GM18508 (cell line): ENCODE measurements at regions not wholly inside any gene's neighbourhood (a gene's known extent, or its start where the extent isn't known, plus 50 kb on each side); places are given as distances from the start of the nearest gene placed in this dataset.
"Not testable (repeated sequence)": the region's sequence is repeated elsewhere in the genome, so short reads cannot be mapped to it uniquely, and the experiment has no call there.

Source experiments
- ATAC-seq: cut with Tn5 transposase; IDR thresholded peaks from one replicate; pipeline ENCODE4 v1.9.1; 2021; ENCODE audit warnings: moderate number of reproducible peaks; ENCODE audit not compliant: insufficient read depth, unreplicated experiment

- ATAC-seq = no peak
Observed at GRCh38 chr6:112626468-112627082, 279.4 kb downstream of the RFPL4B start.

DNA sequence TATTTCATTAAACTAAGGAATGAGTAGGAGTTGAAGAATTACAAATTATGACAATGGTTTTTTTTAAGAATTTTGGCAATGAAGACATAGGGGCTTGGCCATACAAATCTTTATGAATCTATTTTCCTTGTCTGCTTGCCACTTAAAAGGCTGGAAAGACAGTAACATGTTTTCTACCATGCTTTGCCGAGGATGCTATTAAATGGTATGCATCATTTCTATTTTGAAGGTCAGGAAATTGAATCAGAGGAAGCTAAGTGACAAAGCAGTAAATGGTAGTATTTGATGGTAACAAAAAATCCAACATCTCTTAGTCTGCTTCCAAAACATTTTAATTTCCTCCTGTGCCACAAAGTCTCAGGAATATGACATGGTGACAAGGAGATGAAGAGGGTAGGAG lies 287.2 kb downstream of the RFPL4B start:
- no peak for ATAC-seq

DNA sequence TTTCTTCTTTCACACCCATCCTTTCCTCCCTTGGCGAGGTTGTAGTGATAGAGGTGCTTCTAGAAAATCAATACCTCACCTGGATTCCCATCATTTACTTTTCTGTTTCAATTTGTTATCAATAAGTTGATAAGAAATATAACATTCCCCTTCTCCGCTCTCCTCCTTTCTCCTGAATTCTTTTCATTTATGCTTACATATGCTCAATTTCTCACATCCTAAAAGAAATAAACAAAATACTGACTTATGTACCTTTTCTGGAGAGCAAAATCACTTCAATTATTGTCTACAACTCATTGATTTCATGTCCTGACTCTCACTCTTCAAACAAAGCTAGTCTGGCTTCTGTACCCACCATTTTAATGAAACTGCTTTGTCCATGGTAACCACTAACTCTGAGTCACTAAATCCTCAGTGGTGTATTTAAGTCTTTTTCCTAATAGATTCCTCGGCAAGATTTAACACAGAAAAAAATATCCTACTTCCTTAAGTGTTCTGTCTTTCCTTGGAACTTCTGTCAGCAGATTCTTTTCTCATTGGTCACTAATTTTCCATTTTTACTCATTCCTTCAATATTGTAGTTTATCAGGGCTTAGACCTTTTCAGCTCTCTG lies 289.6 kb downstream of the RFPL4B start:
- no peak for ATAC-seq

DNA sequence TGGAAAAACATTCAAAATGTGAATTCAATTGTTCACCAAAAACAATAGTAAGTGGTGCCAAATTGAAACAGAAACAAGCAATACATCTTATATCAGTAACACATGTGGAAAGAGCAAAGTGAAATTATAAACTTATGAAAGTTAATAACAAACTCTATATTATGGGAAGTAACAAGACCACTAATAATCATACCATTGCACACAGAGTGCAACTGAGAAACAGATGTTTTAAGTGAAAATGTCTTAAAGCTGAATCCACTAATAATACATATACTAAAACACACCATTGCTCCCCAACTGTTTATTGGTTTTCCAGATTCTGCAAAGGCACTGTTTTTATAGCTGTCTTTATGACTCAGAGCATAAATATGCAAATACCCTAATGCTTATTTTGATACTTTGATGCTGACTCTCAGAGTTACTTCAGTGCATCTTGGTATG lies 292.3 kb downstream of the RFPL4B start:
- ATAC-seq = no peak

- ATAC-seq = no peak
Observed at GRCh38 chr6:112640891-112641290, 293.8 kb downstream of the RFPL4B start.

- ATAC-seq = no peak
Observed at GRCh38 chr6:112649853-112650252, 302.7 kb downstream of the RFPL4B start.

DNA sequence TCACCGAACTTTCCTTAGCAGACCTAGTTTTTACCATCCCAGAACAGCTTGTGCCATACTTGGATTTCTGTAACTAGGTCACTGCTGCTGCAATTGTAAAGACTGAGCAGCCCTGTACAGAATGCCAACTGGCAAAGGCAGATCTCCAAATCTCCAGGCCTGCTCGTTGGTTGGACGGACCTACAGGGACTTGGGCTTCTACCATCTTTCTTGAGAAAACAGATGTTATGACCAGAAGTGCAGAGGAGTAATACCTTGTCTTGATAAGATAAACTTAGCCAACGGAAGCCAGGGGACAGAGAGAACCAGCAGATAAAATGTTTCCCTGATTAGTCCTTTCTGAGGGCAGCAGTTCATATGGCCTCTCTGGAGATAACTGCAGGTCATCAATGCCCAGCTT lies 304.1 kb downstream of the RFPL4B start:
- no peak for ATAC-seq

- ATAC-seq = no peak
Observed at GRCh38 chr6:112659912-112660311, 312.8 kb downstream of the RFPL4B start.

- ATAC-seq = no peak
Observed at GRCh38 chr6:112660626-112661025, 313.5 kb downstream of the RFPL4B start.

DNA sequence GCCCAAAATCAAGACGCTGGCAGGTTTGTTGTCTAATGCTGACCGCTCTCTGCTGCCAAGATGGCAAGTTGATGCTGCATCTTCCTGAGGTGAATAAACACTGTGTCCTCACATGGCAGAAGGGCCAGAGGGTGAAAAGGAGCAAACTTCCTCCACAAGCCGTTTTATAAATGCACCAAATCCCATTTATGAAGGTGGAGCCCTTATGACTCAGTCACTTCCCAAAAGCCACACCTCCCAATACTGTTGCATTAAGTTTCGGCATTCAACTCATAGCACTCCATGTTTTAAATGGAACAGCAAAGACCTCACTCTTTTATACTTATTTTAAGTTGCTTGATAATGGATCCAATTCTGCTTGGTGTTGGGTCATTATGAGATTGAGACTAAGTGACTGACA lies 316.6 kb downstream of the RFPL4B start:
- no peak for ATAC-seq

GRCh38 chr6:112665114-112665513 lies 318.0 kb downstream of the RFPL4B start:
- no peak for ATAC-seq

DNA sequence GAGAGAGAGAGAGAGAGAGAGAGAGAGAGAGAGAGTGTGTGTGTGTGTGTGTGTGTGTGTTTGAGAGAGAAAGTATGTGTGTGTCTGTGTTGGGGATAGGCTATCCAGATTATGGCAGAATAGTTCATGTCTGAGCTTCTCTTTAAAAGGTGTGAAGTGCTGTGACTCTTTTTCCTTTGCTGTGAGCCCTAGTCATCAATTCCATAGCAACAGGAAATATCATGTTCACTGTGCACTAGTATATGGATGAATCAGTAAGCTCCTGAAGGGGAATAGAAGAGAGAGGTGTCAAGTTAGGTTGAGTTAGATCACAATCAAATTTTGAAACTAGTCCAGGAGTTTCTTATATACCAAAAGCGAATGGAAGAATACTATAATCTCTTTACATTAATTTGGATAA lies 318.7 kb downstream of the RFPL4B start:
- ATAC-seq = no peak

GRCh38 chr6:112667427-112667826 lies 320.3 kb downstream of the RFPL4B start:
- ATAC-seq = no peak

- ATAC-seq = no peak
Observed at GRCh38 chr6:112680091-112680490, 333.0 kb downstream of the RFPL4B start.

- ATAC-seq = no peak
Observed at GRCh38 chr6:112682071-112682470, 334.9 kb downstream of the RFPL4B start.

- ATAC-seq = no peak
Observed at GRCh38 chr6:112683106-112683505, 336.0 kb downstream of the RFPL4B start.

DNA sequence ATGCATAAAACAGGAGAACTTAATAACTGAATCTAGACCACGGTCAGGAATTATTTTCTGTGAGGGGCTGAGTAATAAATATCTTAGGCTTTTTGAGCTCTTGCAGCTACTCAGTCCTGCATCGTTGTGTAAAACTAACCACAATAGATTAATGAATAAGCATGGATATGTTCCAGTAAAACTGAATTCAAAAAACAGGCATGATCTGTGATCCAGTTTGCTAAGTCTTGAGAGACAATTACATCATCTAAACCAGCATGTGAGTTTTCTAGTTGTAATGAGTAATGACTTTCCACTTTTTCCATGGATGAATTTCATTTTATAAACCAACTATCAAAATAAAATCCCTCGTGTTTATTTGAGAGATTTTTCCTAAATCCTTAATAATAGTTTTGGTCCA lies 336.8 kb downstream of the RFPL4B start:
- no peak for ATAC-seq

GRCh38 chr6:112685521-112686220 lies 338.5 kb downstream of the RFPL4B start:
- ATAC-seq = not testable (repeated sequence)

GRCh38 chr6:112688487-112689165 lies 341.5 kb downstream of the RFPL4B start:
- ATAC-seq = not testable (repeated sequence)

GRCh38 chr6:112689183-112689858 lies 342.2 kb downstream of the RFPL4B start:
- ATAC-seq = not testable (repeated sequence)
